Inflammatory macrophage treated with lipopolysaccharide for 1 hour (primary cell): ENCODE measurements at regions not wholly inside any gene's neighbourhood (a gene's known extent, or its start where the extent isn't known, plus 50 kb on each side); places are given as distances from the start of the nearest gene placed in this dataset.

ENCODE experiments used
- DNase-seq, 2 donors: peaks; one replicate each; pipeline ENCODE4 v3.0.0-alpha.2; 2020 to 2022

DNA sequence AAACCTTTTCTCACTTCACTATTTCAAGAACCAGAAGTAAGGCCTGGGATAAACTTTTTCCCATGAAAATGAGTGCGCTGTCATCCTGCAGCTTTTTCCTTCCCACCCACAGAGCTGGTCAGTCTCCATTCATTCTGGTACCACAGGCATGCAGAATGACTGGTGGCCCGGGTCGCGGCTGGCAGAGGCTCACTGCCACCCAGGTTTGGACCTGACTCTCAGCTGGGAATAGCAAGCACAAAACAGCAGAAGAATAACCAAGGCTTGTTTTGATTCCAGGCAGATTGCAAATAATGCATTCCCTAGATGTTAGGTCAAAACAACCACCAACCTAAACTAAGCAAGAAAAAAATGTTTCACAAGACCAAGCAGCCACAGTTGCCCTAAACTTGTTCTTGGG is 190.5 kb upstream of the NRP1 start:
- no peak for DNase-seq

DNA sequence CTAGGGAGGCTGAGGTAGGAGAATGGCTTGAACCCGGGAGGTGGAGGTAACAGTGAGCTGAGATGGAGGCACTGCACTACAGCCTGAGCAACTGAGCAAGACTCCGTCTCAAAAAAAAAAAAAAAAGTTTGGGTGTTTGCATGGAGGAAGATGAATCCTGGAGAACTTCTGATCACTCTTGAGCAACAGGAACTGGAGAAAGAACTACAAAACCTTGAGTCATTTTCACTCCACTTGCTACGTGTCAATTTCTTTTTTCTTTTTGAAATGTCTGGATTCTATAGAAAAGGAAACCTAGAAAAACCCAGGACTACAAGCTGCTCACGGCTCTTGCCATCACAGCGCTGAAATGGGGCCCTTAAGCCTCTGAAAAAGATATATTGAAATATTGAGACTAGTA is 189.6 kb upstream of the NRP1 start:
- peak; percentile 63 to 72 for DNase-seq

DNA sequence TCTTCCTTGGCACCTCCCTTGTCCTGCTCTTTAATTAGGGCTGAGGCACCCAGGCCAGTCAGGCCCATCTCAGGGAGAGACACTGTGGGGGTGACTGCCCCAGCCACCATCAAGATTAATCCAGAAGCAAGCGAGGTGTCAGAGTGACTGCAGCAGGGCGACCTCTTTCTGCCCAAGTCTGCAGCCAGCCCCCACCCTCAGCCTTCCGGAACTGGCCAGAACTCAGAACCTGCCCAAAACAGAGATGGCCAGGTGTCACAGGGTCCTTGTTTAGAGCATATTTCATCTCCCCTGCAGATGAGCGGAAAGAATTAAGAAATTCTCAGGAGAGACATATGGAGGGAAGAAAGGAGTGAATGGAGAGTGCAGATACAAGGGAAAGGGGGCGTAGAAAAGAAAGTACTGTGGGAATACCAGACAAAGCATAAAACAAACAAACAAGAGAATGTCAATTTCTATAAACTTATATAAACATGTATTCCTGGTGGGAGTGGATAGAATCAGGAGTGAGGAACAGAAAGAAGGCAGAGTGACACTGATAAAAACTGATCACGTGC is 188.8 kb upstream of the NRP1 start:
- no peak for DNase-seq

DNA sequence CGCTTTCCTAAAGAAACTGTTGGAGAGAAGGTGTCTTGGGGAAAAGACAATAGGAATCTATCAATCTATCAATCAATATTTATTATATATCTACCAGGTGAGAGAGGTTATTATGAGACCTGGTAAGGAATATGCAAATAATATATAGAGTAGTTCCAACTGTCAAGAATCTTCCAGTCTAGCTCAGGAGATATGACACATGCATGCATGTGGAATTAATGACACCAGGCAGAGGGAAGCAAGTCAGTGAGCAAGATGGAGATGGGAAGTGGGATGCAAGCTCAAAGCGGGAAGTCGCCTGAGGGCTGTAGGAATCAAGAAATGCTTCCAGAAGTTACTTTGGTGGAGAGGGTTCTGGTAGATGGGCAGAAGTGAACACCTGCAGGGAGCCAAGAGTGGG is 187.4 kb upstream of the NRP1 start:
- no peak for DNase-seq

DNA sequence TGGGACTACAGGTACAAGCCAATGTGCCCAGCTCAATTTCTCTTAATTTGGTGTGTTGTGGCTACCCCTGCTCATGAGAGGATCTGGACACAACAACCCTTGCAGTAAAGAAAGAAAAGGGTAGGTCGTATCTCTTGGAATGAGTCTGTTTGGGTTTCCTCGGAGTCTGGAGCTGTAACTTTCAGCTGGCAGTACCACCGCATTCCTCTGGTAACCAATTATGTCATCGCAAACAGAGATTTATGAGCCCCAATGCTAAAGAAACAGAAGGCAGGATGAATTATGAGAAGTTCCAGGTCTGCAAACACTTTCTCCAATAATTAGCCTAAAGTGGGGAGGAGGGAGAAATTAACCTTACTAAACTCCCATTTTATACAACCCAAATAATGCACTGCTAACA is 186.6 kb upstream of the NRP1 start:
- no peak for DNase-seq

DNA sequence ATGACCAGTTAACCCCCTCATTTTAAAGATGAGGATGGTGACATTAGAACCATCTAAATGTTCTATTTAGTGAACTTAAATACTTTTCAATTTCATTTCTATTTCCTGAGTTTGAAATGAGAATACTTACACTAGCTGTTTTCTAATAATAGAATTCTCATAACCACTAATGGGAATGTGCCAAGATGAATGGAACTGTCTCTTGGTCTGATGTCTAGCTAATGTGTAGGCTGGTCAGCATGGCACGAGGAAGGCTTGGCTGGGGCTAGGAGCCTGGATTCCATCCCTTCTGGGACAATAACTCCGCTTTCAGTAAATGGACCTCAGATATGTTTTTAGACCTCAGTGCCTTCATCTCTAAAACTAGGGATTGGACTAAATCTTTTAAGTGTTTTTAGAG is 185.8 kb upstream of the NRP1 start:
- no peak for DNase-seq

DNA sequence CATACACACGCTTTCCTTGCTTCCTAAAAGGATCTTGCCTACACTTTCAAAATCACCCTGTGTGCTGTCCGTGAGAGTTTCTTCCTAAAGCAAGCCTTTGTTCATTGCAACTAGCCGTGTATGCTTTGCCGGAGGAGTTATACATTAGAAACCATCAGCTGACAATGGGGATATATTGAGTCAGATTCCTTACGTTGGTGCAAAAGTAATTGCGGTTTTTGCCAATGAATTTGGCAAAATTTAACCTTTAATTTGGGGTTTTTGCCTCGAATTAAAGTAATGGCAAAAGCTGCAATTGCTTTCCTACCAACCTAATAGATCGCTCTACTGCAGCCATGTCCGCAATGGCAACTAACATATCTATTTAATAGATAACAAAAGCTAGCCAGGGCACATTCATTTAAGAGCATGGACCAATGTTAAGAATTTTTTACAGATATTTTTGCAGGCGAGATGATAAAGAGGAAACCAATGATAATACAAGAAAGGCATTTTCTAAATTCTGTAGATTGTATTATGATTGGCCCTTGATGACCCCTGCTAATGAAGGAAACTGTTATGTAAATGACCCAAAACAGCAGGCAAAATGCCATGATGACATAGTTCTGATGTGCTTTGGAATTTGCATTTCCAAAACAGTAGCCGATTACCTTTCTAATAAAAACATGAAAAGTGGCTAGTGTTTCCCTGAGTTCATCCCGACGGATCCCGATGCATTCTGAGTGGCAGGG is 184.8 kb upstream of the NRP1 start:
- DNase-seq = no peak

DNA sequence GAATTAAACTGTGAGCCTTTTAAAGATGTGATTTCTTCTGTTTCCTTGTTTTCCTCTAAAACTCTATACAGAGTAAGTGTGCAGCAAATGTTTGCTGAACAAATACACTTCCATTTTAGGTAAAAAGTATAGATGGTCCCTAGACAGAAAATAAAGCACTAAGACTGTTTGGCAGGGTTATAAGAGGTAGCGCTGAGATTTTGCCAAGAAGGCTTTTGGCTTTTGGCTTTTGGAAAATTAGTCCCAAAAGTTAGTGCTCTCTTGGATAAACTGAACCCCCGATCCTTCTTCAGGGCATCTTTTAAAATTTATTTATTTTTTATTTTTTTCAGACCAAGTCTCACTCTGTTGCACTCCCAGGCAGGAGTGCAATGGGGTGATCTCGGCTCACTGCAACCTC is 175.7 kb upstream of the NRP1 start:
- no peak for DNase-seq

DNA sequence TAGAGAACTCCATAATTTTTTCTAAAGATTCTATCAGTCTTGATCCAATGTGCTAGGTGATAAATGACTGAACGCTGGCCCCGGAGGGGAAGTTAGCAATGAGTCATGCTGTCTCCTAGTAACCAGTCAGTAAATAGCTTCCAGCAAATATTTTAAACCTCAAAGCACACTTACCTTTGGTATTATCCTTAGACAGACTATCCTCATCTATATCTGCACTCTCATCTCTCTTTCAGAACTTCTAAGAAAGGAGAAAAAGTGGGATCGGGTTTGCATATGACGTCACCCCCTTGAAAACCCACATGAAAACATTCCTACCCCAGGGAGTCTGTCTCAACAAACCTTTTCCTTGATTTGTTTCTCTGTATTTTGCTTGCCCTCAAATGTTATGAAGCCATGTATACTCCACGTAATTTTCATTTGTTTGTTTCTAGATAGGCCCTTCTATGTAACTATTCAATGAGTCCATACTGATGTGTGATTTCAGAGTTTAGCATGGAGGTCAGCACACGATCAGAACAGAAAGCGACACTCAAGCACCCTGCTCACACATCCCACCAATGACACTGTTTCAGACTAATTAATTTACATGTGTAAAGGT is 174.9 kb upstream of the NRP1 start:
- peak; percentile 75 to 77 for DNase-seq

DNA sequence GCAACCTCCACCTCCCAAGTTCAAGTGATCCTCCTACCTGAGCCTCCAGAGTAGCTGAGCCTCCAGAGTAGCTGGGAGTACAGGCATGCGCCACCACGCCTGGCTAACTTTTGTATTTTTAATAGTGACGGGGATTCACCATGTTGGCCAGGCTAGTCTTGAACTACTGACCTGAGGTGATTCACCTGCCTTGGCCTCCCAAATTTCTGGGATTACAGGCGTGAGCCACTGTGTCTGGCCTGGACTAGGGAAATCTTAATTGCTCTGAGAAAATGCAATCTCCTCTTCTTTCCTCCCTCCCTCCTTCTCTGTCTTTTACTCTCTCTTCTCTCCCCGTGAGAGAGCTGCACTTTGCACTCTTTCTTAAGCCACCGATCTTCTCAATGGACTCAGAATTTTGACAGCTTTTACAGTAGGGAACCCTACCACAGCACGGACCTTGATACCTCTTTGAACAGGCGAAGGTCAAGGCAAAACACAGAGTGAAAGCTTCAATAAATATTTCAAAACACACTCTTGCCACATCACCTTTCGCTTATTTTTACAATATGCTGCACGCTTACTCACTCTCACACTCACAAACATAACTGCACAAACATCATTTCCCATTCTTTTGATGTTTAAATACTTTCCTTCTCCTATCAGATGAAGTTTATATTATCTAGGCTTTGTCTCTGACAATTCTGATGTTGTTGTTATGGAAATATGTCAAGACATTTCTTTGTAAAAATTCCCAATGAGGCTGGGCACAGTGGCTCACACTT is 173.4 kb upstream of the NRP1 start:
- DNase-seq = peak; percentile 67 to 75

DNA sequence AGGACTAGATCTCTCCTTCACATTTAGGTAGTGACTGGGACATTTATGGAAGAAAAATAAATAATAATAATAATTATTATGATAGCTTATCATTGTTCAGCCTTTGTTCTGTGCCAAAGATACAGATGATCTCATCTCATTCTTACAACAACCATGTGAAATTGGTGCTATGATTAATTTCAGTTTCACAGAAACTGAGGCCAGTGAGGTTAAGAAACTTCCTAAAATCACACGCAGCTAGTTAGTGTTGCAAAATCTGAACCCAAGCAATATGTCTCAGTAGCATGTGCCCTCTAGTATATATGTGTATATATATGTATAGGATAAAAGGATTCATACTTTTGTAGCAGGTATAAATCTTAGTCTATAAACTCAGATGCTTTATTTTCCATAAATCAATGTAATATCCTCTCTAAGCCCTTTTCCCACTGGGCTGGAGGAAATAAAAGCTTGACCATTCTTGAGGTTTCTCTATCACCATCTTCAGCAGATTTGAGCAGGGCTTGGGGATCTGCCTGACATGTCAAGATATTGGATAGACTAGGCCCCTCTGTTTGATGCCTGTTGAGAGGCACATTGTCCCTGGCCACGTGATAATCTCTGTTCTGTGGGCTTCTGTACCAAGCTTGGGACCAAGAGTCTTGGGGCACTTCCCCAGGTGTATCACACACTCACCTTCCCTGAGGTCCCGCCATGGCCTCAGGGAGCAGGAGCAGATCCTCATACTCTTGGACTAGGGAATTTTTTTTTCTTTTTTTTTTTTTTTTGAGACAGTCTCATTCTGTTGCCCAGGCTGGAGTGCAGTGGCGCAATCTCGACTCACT is 172.6 kb upstream of the NRP1 start:
- peak; percentile 88 to 91 for DNase-seq

DNA sequence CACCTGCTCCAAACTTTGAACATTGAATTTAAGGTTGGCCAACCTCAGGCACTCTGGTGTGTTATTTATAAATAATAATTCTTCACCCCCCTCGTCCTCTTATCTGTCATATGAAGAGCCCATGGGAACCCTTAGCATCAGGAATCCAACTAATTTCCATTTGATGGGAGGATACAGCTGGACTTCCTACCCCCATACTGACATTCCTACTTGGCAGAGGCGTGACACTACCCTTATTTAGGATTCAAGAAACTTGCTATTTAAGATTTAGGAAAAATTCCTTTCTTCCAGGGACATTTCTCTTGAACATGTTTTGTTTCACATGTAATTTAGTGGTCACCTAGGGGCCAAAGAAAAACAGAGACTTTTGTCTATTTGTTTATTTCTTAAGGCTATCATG is 171.9 kb upstream of the NRP1 start:
- DNase-seq = no peak

DNA sequence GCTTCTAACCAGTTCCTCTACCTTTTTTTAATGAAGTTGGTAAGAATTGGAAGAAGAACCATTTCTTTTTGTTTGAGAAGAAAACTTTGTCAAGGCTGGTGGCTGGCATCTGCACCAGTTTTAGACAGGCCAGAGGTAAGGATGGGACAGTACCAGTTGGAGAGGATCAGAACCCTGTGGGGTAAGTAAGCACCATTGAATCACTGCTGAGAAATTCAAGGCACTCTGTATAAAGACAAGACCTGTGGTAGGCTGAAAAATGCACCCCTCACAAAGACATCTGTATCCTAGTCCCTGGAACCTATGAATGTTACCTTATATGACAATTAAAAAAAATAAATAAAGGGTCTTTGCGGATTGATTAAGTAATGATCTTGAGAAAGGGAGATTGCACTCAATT is 166.7 kb upstream of the NRP1 start:
- no peak for DNase-seq

DNA sequence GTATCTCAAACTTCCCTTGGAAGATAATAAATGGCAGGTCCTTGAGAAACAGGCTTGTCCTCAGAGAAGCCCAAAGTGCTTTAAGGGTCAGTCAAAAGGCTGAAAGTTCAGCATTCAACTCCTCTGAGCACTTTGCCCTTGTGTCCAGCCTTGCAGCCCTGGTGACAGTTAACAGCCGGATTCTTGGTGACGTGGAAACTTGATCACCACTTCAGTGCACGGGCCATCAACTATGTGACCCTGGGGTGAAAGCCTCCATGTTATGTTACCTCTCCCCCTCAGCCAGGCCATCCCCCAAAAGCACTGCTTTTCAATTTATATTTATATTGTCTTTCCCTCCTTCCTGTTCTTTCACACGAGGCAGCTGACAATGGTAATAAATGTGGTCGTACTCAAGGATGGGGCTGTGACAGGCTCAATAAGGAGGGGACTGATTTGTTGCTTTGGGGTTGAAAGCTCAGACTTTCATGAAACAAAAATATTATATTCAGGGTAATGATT is 164.0 kb upstream of the NRP1 start:
- no peak for DNase-seq

DNA sequence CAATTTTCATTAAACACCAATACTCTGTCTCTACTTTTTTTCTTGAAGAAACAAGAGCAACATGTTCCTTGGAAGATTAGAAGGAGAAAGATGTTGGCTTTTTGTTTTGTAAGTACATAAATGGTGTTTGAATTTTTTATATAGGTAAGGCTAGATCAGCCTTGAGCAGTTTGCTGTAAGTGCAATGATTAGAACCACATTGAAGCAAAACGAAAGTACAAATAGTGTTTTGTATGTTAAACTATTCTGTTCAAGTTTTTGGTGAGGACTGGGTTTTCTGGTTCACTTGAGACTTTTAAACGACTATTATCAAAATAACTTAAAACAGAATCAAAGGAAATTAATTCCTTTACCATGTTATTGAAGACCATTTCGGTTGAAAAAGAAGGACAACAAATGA is 162.9 kb upstream of the NRP1 start:
- DNase-seq = no peak

DNA sequence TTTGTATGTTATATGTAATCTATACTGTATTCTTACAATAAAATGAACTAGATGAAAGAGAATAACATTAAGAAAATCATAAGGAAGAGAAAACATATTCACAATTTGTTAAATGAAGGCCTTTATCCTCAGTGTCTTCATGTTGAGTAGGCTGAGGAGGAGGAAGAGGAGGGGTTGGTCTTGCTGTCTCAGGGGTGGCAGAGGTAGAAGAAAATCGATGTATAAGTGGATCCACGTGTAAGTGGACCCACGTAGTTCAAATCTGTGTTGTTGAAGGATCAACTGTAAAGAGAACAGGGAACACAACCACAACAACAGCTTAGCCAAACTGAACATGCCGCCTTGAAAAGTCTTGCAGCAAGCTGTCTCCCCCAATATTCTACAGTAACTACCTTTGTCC is 161.6 kb upstream of the NRP1 start:
- no peak for DNase-seq

DNA sequence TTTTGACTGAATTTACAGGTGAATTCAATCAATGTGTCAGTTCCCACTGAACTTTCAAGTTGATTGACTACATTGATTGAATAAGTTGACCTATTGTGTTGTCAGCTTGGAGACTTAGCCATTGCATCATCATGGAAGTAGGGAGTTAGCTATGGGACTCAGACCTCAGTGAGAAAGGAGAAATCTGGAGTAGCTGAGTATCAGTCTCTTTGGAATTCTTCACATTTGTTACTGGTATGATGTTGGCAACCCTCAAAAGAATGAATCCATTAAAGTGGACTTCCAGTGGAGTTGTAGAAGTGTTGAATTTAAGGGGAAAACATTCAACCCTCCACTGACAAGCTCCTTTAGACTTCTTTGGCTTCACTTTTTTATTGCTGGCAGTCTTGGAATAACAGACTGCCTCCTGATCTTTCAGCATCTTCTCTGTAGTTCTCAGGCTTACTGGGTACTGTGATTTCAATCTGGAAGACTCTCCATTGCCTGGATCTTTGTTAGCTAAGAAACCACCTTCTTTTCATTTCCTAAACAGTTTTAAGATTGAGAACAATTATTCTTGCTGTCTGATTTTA is 160.3 kb upstream of the NRP1 start:
- DNase-seq = no peak

DNA sequence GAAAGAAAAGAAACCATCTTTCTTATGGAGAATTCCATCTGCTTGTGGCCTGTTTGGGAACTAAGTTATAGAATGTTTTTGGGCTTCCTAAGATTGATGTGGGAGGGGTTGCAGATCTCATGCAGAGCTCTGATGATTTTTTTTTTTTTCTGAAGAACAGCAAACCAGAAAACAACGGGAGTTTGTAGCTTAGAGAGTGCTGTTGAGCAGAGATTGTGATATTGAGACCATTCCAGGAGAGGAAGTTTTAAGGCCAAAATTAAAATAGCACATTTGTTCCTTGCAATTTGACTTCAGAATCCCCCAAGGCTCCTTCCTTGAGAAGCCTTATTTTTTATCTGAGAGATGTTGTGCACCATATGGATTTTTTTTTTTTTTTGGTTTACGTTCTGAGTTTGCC is 159.5 kb upstream of the NRP1 start:
- DNase-seq = no peak

DNA sequence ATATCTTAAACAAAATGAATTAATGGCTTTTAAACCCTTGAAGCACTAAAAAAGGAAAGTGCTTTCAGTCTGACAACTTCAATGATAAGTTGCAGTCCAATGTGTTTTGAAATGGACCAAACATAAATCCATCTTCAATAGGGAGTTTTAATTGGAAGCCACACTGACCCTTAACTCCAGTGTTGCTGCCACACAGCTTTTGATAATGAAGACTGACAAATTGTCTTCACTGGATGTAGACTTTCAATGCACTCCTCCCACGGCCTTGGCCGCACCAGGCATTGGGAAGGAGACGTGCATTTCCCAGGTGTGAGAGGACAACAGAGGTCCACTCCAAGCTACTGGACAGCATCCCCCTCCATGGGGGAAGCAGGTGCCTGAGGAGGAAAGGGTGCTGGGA is 159.0 kb upstream of the NRP1 start:
- no peak for DNase-seq

DNA sequence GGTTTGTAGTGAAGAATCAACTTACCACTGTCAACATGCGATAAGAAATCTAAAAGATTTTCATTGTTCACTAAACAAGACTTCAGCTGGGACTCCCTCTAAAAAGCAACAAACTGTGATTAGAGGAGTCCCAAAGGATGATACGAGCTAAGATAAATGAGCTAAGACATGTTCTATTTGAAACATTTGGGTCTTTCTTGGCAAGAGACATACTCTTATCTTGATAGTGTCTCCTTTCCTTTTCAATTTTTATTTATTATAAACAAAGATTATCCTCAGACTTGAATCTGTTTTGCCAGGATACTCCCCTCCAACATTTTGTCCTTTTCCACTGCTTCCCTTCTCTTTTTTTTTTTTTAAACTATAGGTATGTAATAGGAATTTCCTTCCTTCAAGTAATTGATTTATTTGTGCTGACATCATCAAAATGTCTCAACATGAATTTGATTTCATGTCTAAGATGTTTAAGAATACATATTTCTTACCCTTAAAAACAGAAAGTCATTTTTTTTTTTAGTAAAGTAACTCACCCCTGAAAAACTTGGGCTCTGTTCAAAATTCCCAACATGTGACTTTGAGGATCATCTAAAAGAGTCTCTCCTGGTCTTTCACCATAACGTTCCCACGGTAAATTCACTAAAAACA is 158.4 kb upstream of the NRP1 start:
- no peak for DNase-seq

DNA sequence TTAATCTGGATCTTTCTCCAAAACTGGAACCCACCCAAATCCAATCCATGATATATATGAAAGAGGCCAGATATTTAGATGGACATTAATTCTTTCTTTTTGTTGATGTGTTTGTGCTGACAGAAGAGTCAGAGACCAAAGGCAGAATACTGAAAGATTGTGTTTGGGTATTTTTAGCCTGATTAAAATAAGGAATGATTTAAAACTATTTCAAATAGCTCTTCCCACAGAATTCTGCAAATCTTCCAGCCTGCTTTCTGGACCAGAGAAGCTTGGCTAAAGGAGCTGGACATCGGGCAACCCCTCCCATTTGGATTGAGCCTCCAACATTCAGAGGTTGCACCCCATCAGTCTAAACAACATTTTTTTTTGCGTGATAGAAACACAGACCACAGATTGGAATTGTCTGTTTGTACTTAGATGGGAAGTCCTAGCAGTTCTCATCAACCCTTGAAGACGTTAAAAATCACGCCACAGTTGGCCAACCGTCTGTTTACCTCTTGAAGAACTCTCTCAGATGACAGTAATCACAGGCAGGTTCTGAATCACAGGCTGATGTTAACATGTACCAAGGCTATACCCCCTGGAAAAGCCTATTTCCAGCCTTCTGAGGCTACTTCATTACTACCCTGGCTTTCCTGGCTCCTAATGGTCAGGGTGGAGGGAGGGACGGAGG is 155.2 kb upstream of the NRP1 start:
- no peak for DNase-seq
